Liver (tissue), 8 donors: ENCODE measurements at regions not wholly inside any gene's neighbourhood (a gene's known extent, or its start where the extent isn't known, plus 50 kb on each side); places are given as distances from the start of the nearest gene placed in this dataset.

Source experiments
- DNase-seq: peaks from one replicate; pipeline ENCODE4 v3.0.0-alpha.2; 2017; ENCODE audit warnings: low spot score
- H3K27ac ChIP-seq, 2 donors: one replicate each; pipeline ENCODE4 v1.7.0; 2013; ENCODE audit warnings: inconsistent platforms in 2 of 2, low read length in 2 of 2, control low read depth in 1 of 2, low read depth in 1 of 2, mild to moderate bottlenecking in 1 of 2
- H3K27me3 ChIP-seq, 4 donors: one replicate each; pipeline versions ENCODE4 v1.6.1 to v1.7.0; 2013; ENCODE audit warnings: low read length in 3 of 4, inconsistent platforms in 1 of 4, mild to moderate bottlenecking in 1 of 4, moderate library complexity in 1 of 4; ENCODE audit not compliant: control insufficient read depth in 4 of 4, insufficient read depth in 4 of 4
- H3K36me3 ChIP-seq, 4 donors: one replicate each; pipeline versions ENCODE4 v1.6.1 to v1.7.0; 2013; ENCODE audit warnings: low read length in 3 of 4, mild to moderate bottlenecking in 3 of 4, low read depth in 1 of 4, moderate library complexity in 1 of 4; ENCODE audit not compliant: control insufficient read depth in 4 of 4, insufficient read depth in 3 of 4
- H3K4me1 ChIP-seq, 4 donors: one replicate each; pipeline versions ENCODE4 v1.6.1 to v1.7.0; 2013; ENCODE audit warnings: low read length in 3 of 4, mild to moderate bottlenecking in 3 of 4, moderate library complexity in 1 of 4; ENCODE audit not compliant: control insufficient read depth in 4 of 4, insufficient read depth in 4 of 4
- H3K4me3 ChIP-seq, 3 donors: one replicate each; pipeline versions ENCODE4 v1.6.1 to v1.7.0; 2013; ENCODE audit warnings: low read length in 3 of 3, control low read depth in 1 of 3, low read depth in 1 of 3, mild to moderate bottlenecking in 1 of 3
- H3K9ac ChIP-seq, 2 donors: one replicate each; pipeline ENCODE4 v1.7.0; 2013; ENCODE audit warnings: low read length in 2 of 2, mild to moderate bottlenecking in 2 of 2, moderate library complexity in 2 of 2, control low read depth in 1 of 2, low read depth in 1 of 2
- H3K9me3 ChIP-seq, 4 donors: one replicate each; pipeline versions ENCODE4 v1.6.1 to v1.7.0; 2013; ENCODE audit warnings: low read length in 3 of 4; ENCODE audit not compliant: control insufficient read depth in 4 of 4
- ATF3 ChIP-seq: IDR thresholded peaks from 2 replicates; pipeline ENCODE4 v1.6.1; 2016; ENCODE audit warnings: antibody characterized with exemption
- CTCF ChIP-seq: fragments of 150-350 bp; IDR thresholded peaks from 2 replicates; pipeline ENCODE4 v1.5.1; 2017; ENCODE audit warnings: improper control_type of control experiment, low read depth, low read length; ENCODE audit not compliant: missing input control
- EGR1 ChIP-seq, 2 donors: IDR thresholded peaks; 2 replicates each; pipeline ENCODE4 v1.6.1; 2016 to 2018; ENCODE audit warnings: antibody characterized with exemption in 2 of 2, low read depth in 2 of 2
- FOXA1 ChIP-seq: IDR thresholded peaks from 2 replicates; pipeline ENCODE4 v1.6.1; 2016; ENCODE audit warnings: antibody characterized with exemption
- FOXA2 ChIP-seq: IDR thresholded peaks from 2 replicates; pipeline ENCODE4 v1.6.1; 2016; ENCODE audit warnings: antibody characterized with exemption
- GABPA ChIP-seq, 2 donors: IDR thresholded peaks in 1 of 2; conservative IDR thresholded peaks in 1 of 2; 2 replicates each; pipeline ENCODE4 v1.6.1; 2016; ENCODE audit warnings: antibody characterized with exemption in 2 of 2, mild to moderate bottlenecking in 1 of 2, moderate library complexity in 1 of 2
- HNF4A ChIP-seq, 2 donors: conservative IDR thresholded peaks; 2 replicates each; pipeline ENCODE4 v1.6.1; 2016; ENCODE audit warnings: antibody characterized with exemption in 2 of 2, mild to moderate bottlenecking in 2 of 2
- HNF4G ChIP-seq: IDR thresholded peaks from 2 replicates; pipeline ENCODE4 v1.6.1; 2016; ENCODE audit warnings: antibody characterized with exemption
- MAX ChIP-seq: IDR thresholded peaks from 2 replicates; pipeline ENCODE4 v1.6.1; 2016; ENCODE audit warnings: antibody characterized with exemption
- RAD21 ChIP-seq, 2 donors: IDR thresholded peaks; 2 replicates each; pipeline ENCODE4 v1.6.1; 2016; ENCODE audit warnings: antibody characterized with exemption in 2 of 2, mild to moderate bottlenecking in 2 of 2
- REST ChIP-seq: IDR thresholded peaks from 2 replicates; pipeline ENCODE4 v1.6.1; 2016; ENCODE audit warnings: antibody characterized with exemption, mild to moderate bottlenecking
- YY1 ChIP-seq: IDR thresholded peaks from 2 replicates; pipeline ENCODE4 v1.6.1; 2016; ENCODE audit warnings: antibody characterized with exemption, mild to moderate bottlenecking
- ZBTB33 ChIP-seq: IDR thresholded peaks from 2 replicates; pipeline ENCODE4 v1.6.1; 2016; ENCODE audit warnings: antibody characterized with exemption
- WGBS: extraction: QIAGEN DNeasy Blood & Tissue Kit; methylation state at CpG from one replicate; pipeline ENCODE4 v1.1.7; 2013; 5-methylcytosine and 5-hydroxymethylcytosine counted together
- donor health status: healthy.
- donor health status: healthy.
- donor health status: healthy.
- donor health status: healthy.
- donor health status: healthy.

- DNase-seq: no peak
- Histone ChIP-seq H3K4me1 (peaks cover 0 to 10% (median 5%) of the 10 kb centered on the region in 4 donors), H3K36me3 (no peaks in the 10 kb centered on the region), H3K9me3 (no peaks in the 10 kb centered on the region), H3K9ac (no peak overlapping the region), H3K27ac (no peak overlapping the region), H3K27me3 (peaks cover 0 to under 1% (median 0%) of the 10 kb centered on the region in 4 donors), H3K4me3 (no peak overlapping the region)
- no peak for TF ChIP-seq GABPA (IDR thresholded peaks at IDR 0.05 in 1 of 2, conservative IDR thresholded peaks at IDR 0.05 in 1 of 2)
- TF ChIP-seq FOXA1: no peak
- 57% methylated on average over 5 of the region's 5 CpGs for WGBS
These were observed 474.4 kb downstream of the SETD4 start for GRCh38 chr21:35585878-35586277.

GRCh38 chr21:35585155-35585554, 475.2 kb downstream of the SETD4 start:
- TF ChIP-seq HNF4A (conservative IDR thresholded peaks at IDR 0.05): no peak

GRCh38 chr21:35583566-35584216, 476.6 kb downstream of the SETD4 start:
- no peak overlapping the region for H3K27ac ChIP-seq
- no peak for DNase-seq
- H3K36me3 ChIP-seq: no peaks in the 10 kb centered on the region
- H3K4me1 ChIP-seq: peaks cover 0 to 10% (median 5%) of the 10 kb centered on the region in 4 donors
- no peak overlapping the region for H3K4me3 ChIP-seq
- H3K9me3 ChIP-seq: no peaks in the 10 kb centered on the region
- WGBS: 96% methylated on average over 8 of the region's 8 CpGs
- peaks cover 0 to 4% (median 0%) of the 10 kb centered on the region in 4 donors for H3K27me3 ChIP-seq
- no peak overlapping the region for H3K9ac ChIP-seq
- TF ChIP-seq FOXA2 (no peak), RAD21 (IDR thresholded peaks at IDR 0.05) (no peak), HNF4A (conservative IDR thresholded peaks at IDR 0.05) (no peak), YY1 (no peak), ZBTB33 (no peak)

More at GRCh38 chr21:35585155-35585554, 475.2 kb downstream of the SETD4 start:
- H3K27ac ChIP-seq: no peak overlapping the region
- no peaks in the 10 kb centered on the region for H3K36me3 ChIP-seq
- peaks cover 0 to 4% (median 0%) of the 10 kb centered on the region in 4 donors for H3K27me3 ChIP-seq
- no peak overlapping the region for H3K9ac ChIP-seq
- no peak for DNase-seq
- peaks cover 0 to 10% (median 5%) of the 10 kb centered on the region in 4 donors for H3K4me1 ChIP-seq
- WGBS: 76% methylated on average over 6 of the region's 6 CpGs
- H3K9me3 ChIP-seq: no peaks in the 10 kb centered on the region
- H3K4me3 ChIP-seq: no peak overlapping the region

- Histone ChIP-seq H3K4me1 (peaks cover 0 to 10% (median 5%) of the 10 kb centered on the region in 4 donors), H3K27me3 (peaks cover 0 to 4% (median 0%) of the 10 kb centered on the region in 4 donors), H3K9ac (no peak overlapping the region), H3K4me3 (no peak overlapping the region), H3K9me3 (no peaks in the 10 kb centered on the region), H3K36me3 (no peaks in the 10 kb centered on the region), H3K27ac (no peak overlapping the region)
- TF ChIP-seq EGR1 (IDR thresholded peaks at IDR 0.05; ENCODE audit: low read depth in 2 of 2): no peak
- no peak for TF ChIP-seq YY1
- no peak for TF ChIP-seq HNF4A (conservative IDR thresholded peaks at IDR 0.05)
- no peak for TF ChIP-seq REST
- TF ChIP-seq ATF3: no peak
- no peak for TF ChIP-seq MAX
- no peak for TF ChIP-seq GABPA (IDR thresholded peaks at IDR 0.05 in 1 of 2, conservative IDR thresholded peaks at IDR 0.05 in 1 of 2)
- no peak for TF ChIP-seq CTCF
- no peak for TF ChIP-seq RAD21 (IDR thresholded peaks at IDR 0.05)
- TF ChIP-seq HNF4G: no peak
- WGBS: 82% methylated on average over 1 of the region's 1 CpG
- no peak for DNase-seq
These were observed 477.6 kb downstream of the SETD4 start for GRCh38 chr21:35582731-35583130.
